KMS-11 (cell line): ENCODE measurements at regions not wholly inside any gene's neighbourhood (a gene's known extent, or its start where the extent isn't known, plus 50 kb on each side); places are given as distances from the start of the nearest gene placed in this dataset.

ENCODE experiments used
- H2AFZ ChIP-seq: fragments of 200-600 bp; sonication (generic); 2 replicates; pipeline ENCODE4 v1.6.1; 2016; ENCODE audit warnings: antibody characterized with exemption, mixed run types, low read depth
- H3K27ac ChIP-seq: fragments of 200-600 bp; sonication (generic); 2 replicates; pipeline ENCODE4 v1.6.1; 2016; ENCODE audit warnings: mild to moderate bottlenecking, mixed run types
- H3K27me3 ChIP-seq: fragments of 200-600 bp; sonication (generic); 2 replicates; pipeline ENCODE4 v1.6.1; 2017; ENCODE audit warnings: mild to moderate bottlenecking, low read depth, mixed run types, moderate library complexity; ENCODE audit not compliant: insufficient read depth
- H3K36me3 ChIP-seq: fragments of 200-600 bp; sonication (generic); 2 replicates; pipeline ENCODE4 v1.6.1; 2017; ENCODE audit warnings: mild to moderate bottlenecking, mixed run types; ENCODE audit not compliant: insufficient read depth
- H3K4me1 ChIP-seq: fragments of 200-600 bp; sonication (generic); 2 replicates; pipeline ENCODE4 v1.6.1; 2016; ENCODE audit warnings: mild to moderate bottlenecking, low read depth, mixed run types; ENCODE audit not compliant: poor library complexity, severe bottlenecking
- H3K4me2 ChIP-seq: fragments of 200-600 bp; sonication (generic); 2 replicates; pipeline ENCODE4 v1.7.0; 2016; ENCODE audit warnings: mild to moderate bottlenecking, mixed run types
- H3K4me3 ChIP-seq: fragments of 200-600 bp; sonication (generic); IDR thresholded peaks from 2 replicates; pipeline ENCODE4 v1.6.1; 2017; ENCODE audit warnings: low read depth, low read length, mixed read lengths; ENCODE audit not compliant: insufficient read depth
- H3K79me2 ChIP-seq: fragments of 200-600 bp; sonication (generic); 2 replicates; pipeline ENCODE4 v1.6.1; 2016; ENCODE audit warnings: low read depth, mixed run types; ENCODE audit not compliant: insufficient read depth
- H3K9ac ChIP-seq: fragments of 200-600 bp; sonication (generic); 2 replicates; pipeline ENCODE4 v1.6.1; 2016; ENCODE audit warnings: mild to moderate bottlenecking, mixed run types
- H4K20me1 ChIP-seq: fragments of 200-600 bp; sonication (generic); 2 replicates; pipeline ENCODE4 v1.6.1; 2016; ENCODE audit warnings: mild to moderate bottlenecking, mixed run types; ENCODE audit not compliant: insufficient read depth
- CTCF ChIP-seq: fragments of 200-600 bp; sonication (generic); conservative IDR thresholded peaks from 2 replicates; pipeline ENCODE4 v1.6.1; 2017; ENCODE audit warnings: low read depth, mild to moderate bottlenecking, antibody characterized with exemption, low read length, moderate library complexity, mixed read lengths

GRCh38 chr2:84238907-84239306, 220.2 kb downstream of the SUCLG1 start:
- Histone ChIP-seq H3K4me2 (no peak overlapping the region), H2AFZ (no peak overlapping the region), H4K20me1 (no peaks in the 10 kb centered on the region), H3K79me2 (no peaks in the 10 kb centered on the region), H3K27ac (no peak overlapping the region), H3K27me3 (no peaks in the 10 kb centered on the region), H3K36me3 (no peaks in the 10 kb centered on the region), H3K4me3 (no peak overlapping the region), H3K4me1 (no peaks in the 10 kb centered on the region), H3K9ac (no peak overlapping the region)
- TF ChIP-seq CTCF: no peak

- Histone ChIP-seq H3K4me3 (no peak overlapping the region), H3K4me2 (no peak overlapping the region), H3K4me1 (no peaks in the 10 kb centered on the region), H2AFZ (no peak overlapping the region), H3K36me3 (no peaks in the 10 kb centered on the region), H3K79me2 (no peaks in the 10 kb centered on the region), H3K9ac (no peak overlapping the region), H3K27me3 (no peaks in the 10 kb centered on the region), H3K27ac (no peak overlapping the region), H4K20me1 (no peaks in the 10 kb centered on the region)
- TF ChIP-seq CTCF: no peak
Measured at GRCh38 chr2:84236288-84236687, 222.8 kb downstream of the SUCLG1 start.

GRCh38 chr2:84234103-84234502, 225.0 kb downstream of the SUCLG1 start:
- Histone ChIP-seq H3K4me2 (no peak overlapping the region), H3K36me3 (no peaks in the 10 kb centered on the region), H2AFZ (no peak overlapping the region), H4K20me1 (no peaks in the 10 kb centered on the region), H3K79me2 (no peaks in the 10 kb centered on the region), H3K27ac (no peak overlapping the region), H3K4me1 (no peaks in the 10 kb centered on the region), H3K9ac (no peak overlapping the region), H3K4me3 (no peak overlapping the region), H3K27me3 (no peaks in the 10 kb centered on the region)
- no peak for TF ChIP-seq CTCF

GRCh38 chr2:84231478-84231877, 227.6 kb downstream of the SUCLG1 start:
- Histone ChIP-seq H3K79me2 (no peaks in the 10 kb centered on the region), H3K9ac (no peak overlapping the region), H3K4me1 (no peaks in the 10 kb centered on the region), H3K27me3 (no peaks in the 10 kb centered on the region), H3K36me3 (no peaks in the 10 kb centered on the region), H2AFZ (no peak overlapping the region), H3K4me2 (no peak overlapping the region), H4K20me1 (no peaks in the 10 kb centered on the region), H3K4me3 (no peak overlapping the region), H3K27ac (no peak overlapping the region)
- no peak for TF ChIP-seq CTCF
